ENCODE measurements at regions not wholly inside any gene's neighbourhood (a gene's known extent, or its start where the extent isn't known, plus 50 kb on each side); places are given as distances from the start of the nearest gene placed in this dataset.

DNA sequence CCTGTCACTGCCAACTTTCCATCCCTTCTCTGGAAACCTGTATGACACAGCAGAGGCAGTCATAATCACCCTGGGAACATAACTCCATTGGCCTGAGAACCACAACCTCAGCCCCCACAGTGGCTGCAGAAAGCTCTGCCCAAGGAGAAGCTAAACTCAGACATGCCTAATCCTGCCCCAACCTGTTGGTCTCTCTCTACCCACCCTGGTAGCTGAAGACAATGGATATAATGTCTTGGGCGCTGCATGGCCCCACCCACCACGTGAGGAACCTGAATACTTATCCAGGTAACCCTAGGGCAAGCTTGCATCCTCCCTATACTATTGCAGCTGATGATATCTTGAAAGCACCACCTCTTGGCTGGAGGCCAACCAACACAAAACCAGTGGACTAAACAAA lies 225.2 kb downstream of the TEX13C start:
- TF ChIP-seq, protein P1, sequence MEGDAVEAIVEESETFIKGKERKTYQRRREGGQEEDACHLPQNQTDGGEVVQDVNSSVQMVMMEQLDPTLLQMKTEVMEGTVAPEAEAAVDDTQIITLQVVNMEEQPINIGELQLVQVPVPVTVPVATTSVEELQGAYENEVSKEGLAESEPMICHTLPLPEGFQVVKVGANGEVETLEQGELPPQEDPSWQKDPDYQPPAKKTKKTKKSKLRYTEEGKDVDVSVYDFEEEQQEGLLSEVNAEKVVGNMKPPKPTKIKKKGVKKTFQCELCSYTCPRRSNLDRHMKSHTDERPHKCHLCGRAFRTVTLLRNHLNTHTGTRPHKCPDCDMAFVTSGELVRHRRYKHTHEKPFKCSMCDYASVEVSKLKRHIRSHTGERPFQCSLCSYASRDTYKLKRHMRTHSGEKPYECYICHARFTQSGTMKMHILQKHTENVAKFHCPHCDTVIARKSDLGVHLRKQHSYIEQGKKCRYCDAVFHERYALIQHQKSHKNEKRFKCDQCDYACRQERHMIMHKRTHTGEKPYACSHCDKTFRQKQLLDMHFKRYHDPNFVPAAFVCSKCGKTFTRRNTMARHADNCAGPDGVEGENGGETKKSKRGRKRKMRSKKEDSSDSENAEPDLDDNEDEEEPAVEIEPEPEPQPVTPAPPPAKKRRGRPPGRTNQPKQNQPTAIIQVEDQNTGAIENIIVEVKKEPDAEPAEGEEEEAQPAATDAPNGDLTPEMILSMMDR (IDR thresholded peaks at IDR 0.05), result no peak
- TF ChIP-seq POLR2A (IDR thresholded peaks at IDR 0.05), result no peak
